H9 (cell line): ENCODE measurements at regions not wholly inside any gene's neighbourhood (a gene's known extent, or its start where the extent isn't known, plus 50 kb on each side); places are given as distances from the start of the nearest gene placed in this dataset.

ENCODE experiments used
- DNase-seq: peaks from one replicate; pipeline ENCODE4 v3.0.0-alpha.2; 2017
- H2AFZ ChIP-seq: one replicate; pipeline ENCODE4 v1.6.1; 2013; ENCODE audit warnings: mild to moderate bottlenecking, low read length, control low read depth, moderate library complexity
- H2AK5ac ChIP-seq: 2 replicates; pipeline ENCODE4 v1.6.1; 2013; ENCODE audit warnings: low read length, control low read depth, mixed read lengths; ENCODE audit not compliant: insufficient read length
- H2BK120ac ChIP-seq: one replicate; pipeline ENCODE4 v1.6.1; 2013; ENCODE audit warnings: low read depth, mild to moderate bottlenecking, low read length, control low read depth, inconsistent platforms; ENCODE audit not compliant: poor library complexity, severe bottlenecking
- H2BK12ac ChIP-seq: 2 replicates; pipeline ENCODE4 v1.6.1; 2013; ENCODE audit warnings: low read length, control low read depth, mixed read lengths, low read depth; ENCODE audit not compliant: insufficient read length
- H2BK15ac ChIP-seq: 2 replicates; pipeline ENCODE4 v1.6.1; 2013; ENCODE audit warnings: low read depth, low read length, control low read depth
- H2BK20ac ChIP-seq: one replicate; pipeline ENCODE4 v1.6.1; 2013; ENCODE audit warnings: low read depth, mild to moderate bottlenecking, low read length, control low read depth, inconsistent platforms; ENCODE audit not compliant: poor library complexity, severe bottlenecking
- H2BK5ac ChIP-seq: 2 replicates; pipeline ENCODE4 v1.6.1; 2013; ENCODE audit warnings: low read length, control low read depth, mixed read lengths; ENCODE audit not compliant: insufficient read length
- H3K14ac ChIP-seq: 2 replicates; pipeline ENCODE4 v1.6.1; 2013; ENCODE audit warnings: low read length, control low read depth; ENCODE audit not compliant: insufficient read depth
- H3K18ac ChIP-seq: 2 replicates; pipeline ENCODE4 v1.6.1; 2013; ENCODE audit warnings: low read depth, mild to moderate bottlenecking, mixed read lengths, low read length, control low read depth; ENCODE audit not compliant: insufficient read length
- H3K23ac ChIP-seq: 2 replicates; pipeline ENCODE4 v1.6.1; 2013; ENCODE audit warnings: low read length, control low read depth, mixed read lengths, low read depth; ENCODE audit not compliant: insufficient read length
- H3K23me2 ChIP-seq: 2 replicates; pipeline ENCODE4 v1.6.1; 2013; ENCODE audit warnings: low read depth, mild to moderate bottlenecking, mixed read lengths, low read length, control low read depth; ENCODE audit not compliant: insufficient read length, poor library complexity, severe bottlenecking
- H3K27ac ChIP-seq: 2 replicates; pipeline ENCODE4 v1.5.1; 2013; ENCODE audit warnings: low read length, control low read depth, mixed read lengths, low read depth; ENCODE audit not compliant: insufficient read length
- H3K27me3 ChIP-seq: 2 replicates; pipeline ENCODE4 v1.6.1; 2013; ENCODE audit warnings: low read length, control low read depth, inconsistent platforms; ENCODE audit not compliant: insufficient read depth
- H3K4ac ChIP-seq: 2 replicates; pipeline ENCODE4 v1.6.1; 2013; ENCODE audit warnings: low read depth, mild to moderate bottlenecking, control low read depth, inconsistent platforms, low read length, moderate library complexity
- H3K4me1 ChIP-seq: 2 replicates; pipeline ENCODE4 v1.6.1; 2013; ENCODE audit warnings: low read length, control low read depth, inconsistent platforms; ENCODE audit not compliant: insufficient read depth
- H3K4me2 ChIP-seq: 2 replicates; pipeline ENCODE4 v1.6.1; 2013; ENCODE audit warnings: low read length, control low read depth, mixed read lengths; ENCODE audit not compliant: insufficient read length, insufficient read depth
- H3K56ac ChIP-seq: 2 replicates; pipeline ENCODE4 v1.6.1; 2013; ENCODE audit warnings: low read depth, mild to moderate bottlenecking, mixed read lengths, low read length, control low read depth; ENCODE audit not compliant: insufficient read length
- H3K79me1 ChIP-seq: 2 replicates; pipeline ENCODE4 v1.6.1; 2013; ENCODE audit warnings: low read depth, mild to moderate bottlenecking, moderate library complexity, low read length, control low read depth, inconsistent platforms; ENCODE audit not compliant: insufficient read depth, poor library complexity, severe bottlenecking
- H3K79me2 ChIP-seq: 2 replicates; pipeline ENCODE4 v1.6.1; 2013; ENCODE audit warnings: low read length, control low read depth, inconsistent platforms; ENCODE audit not compliant: insufficient read depth
- H3K9ac ChIP-seq: 2 replicates; pipeline ENCODE4 v1.6.1; 2013; ENCODE audit warnings: low read length, control low read depth, mixed read lengths; ENCODE audit not compliant: insufficient read length; ENCODE audit errors: extremely low read depth
- H3K9me3 ChIP-seq: one replicate; pipeline ENCODE4 v1.6.1; 2013; ENCODE audit warnings: low read depth, low read length, inconsistent platforms; ENCODE audit not compliant: control insufficient read depth
- H3T11ph ChIP-seq: one replicate; pipeline ENCODE4 v1.6.1; 2013; ENCODE audit warnings: mild to moderate bottlenecking, low read length, control low read depth, inconsistent platforms
- H4K20me1 ChIP-seq: one replicate; pipeline ENCODE4 v1.6.1; 2013; ENCODE audit not compliant: control insufficient read depth, insufficient read length, insufficient read depth
- H4K5ac ChIP-seq: 2 replicates; pipeline ENCODE4 v1.6.1; 2013; ENCODE audit warnings: low read depth, mild to moderate bottlenecking, mixed read lengths, low read length, control low read depth; ENCODE audit not compliant: insufficient read length
- H4K8ac ChIP-seq: replicated peaks from 2 replicates; pipeline ENCODE4 v1.6.1; 2013; ENCODE audit warnings: low read length, control low read depth, mixed read lengths, low read depth; ENCODE audit not compliant: insufficient read length
- H4K91ac ChIP-seq: 2 replicates; pipeline ENCODE4 v1.6.1; 2013; ENCODE audit warnings: low read depth, mild to moderate bottlenecking, moderate library complexity, mixed read lengths, low read length, control low read depth; ENCODE audit not compliant: insufficient read length
- H3K27ac Mint-ChIP-seq, 3 experiments: 2 replicates in 2 of 3; 3 replicates in 1 of 3; pipeline ENCODE4 v1.8.0; 2020 to 2021; ENCODE audit warnings: mixed read lengths in 3 of 3, mild to moderate bottlenecking in 1 of 3, moderate library complexity in 1 of 3
- H3K27me3 Mint-ChIP-seq: 2 replicates; pipeline ENCODE4 v1.8.0; 2021; ENCODE audit warnings: low read depth, mild to moderate bottlenecking, moderate library complexity, mixed read lengths
- H3K36me3 Mint-ChIP-seq, 3 experiments: 2 replicates in 2 of 3; 3 replicates in 1 of 3; pipeline ENCODE4 v1.8.0; 2020 to 2021; ENCODE audit warnings: low read depth in 3 of 3, mixed read lengths in 3 of 3; ENCODE audit not compliant: insufficient read depth in 1 of 3
- H3K4me1 Mint-ChIP-seq, 2 experiments: 2 replicates each; pipeline ENCODE4 v1.8.0; 2020; ENCODE audit warnings: mixed read lengths in 2 of 2
- H3K4me3 Mint-ChIP-seq, 2 experiments: 2 replicates in 1 of 2; 3 replicates in 1 of 2; pipeline ENCODE4 v1.8.0; 2020 to 2021; ENCODE audit warnings: mild to moderate bottlenecking in 2 of 2, mixed read lengths in 2 of 2, moderate library complexity in 1 of 2
- H3K9me3 Mint-ChIP-seq, 2 experiments: 2 replicates in 1 of 2; 3 replicates in 1 of 2; pipeline ENCODE4 v1.8.0; 2020; ENCODE audit warnings: mild to moderate bottlenecking in 2 of 2, mixed read lengths in 2 of 2, moderate library complexity in 1 of 2
- CTCF ChIP-seq: fragments of 200-600 bp; sonication (generic); conservative IDR thresholded peaks from 3 replicates; pipeline ENCODE4 v1.8.0; 2021; ENCODE audit warnings: antibody characterized with exemption, mild to moderate bottlenecking
- WGBS: extraction: QIAGEN DNeasy Blood & Tissue Kit; methylation state at CpG from one replicate; pipeline ENCODE4 v1.1.7; 2013; ENCODE audit warnings: missing lambda C conversion rate, low lambda C conversion rate, mixed read lengths; ENCODE audit not compliant: insufficient read length; ENCODE audit errors: extremely low coverage; 5-methylcytosine and 5-hydroxymethylcytosine counted together

GRCh38 chr2:2743164-2743571 is 412.1 kb upstream of the MYT1L start:
- no peak overlapping the region for H3K4me2 ChIP-seq
- no peak overlapping the region for H4K8ac ChIP-seq
- H3K4me1 Mint-ChIP-seq, result peaks cover 3 to 5% of the 10 kb centered on the region in 2 experiments; a peak in 2 of 4 replicates
- no peak overlapping the region for H4K91ac ChIP-seq
- no peak overlapping the region for H2BK12ac ChIP-seq
- H2BK20ac ChIP-seq, result no peak overlapping the region
- H2AFZ ChIP-seq, result no peak overlapping the region
- H3K9ac ChIP-seq, result no peak overlapping the region
- no peak overlapping the region for H2BK15ac ChIP-seq
- H3K79me1 ChIP-seq, result no peaks in the 10 kb centered on the region
- no peak for DNase-seq
- no peaks in the 10 kb centered on the region for H3K23me2 ChIP-seq
- H3K23ac ChIP-seq, result no peak overlapping the region
- no peak overlapping the region for H3K56ac ChIP-seq
- no peak for TF ChIP-seq CTCF
- H3K27me3 ChIP-seq, result no peaks in the 10 kb centered on the region
- no CpG with 5 or more reads among the region's 6 CpGs for WGBS
- no peak overlapping the region for H3K18ac ChIP-seq
- H2BK120ac ChIP-seq, result no peak overlapping the region
- no peak overlapping the region for H2AK5ac ChIP-seq
- H4K20me1 ChIP-seq, result no peaks in the 10 kb centered on the region
- peaks cover 2 to 7% of the 10 kb centered on the region in 2 experiments; a peak in 4 of 5 replicates for H3K9me3 Mint-ChIP-seq
- no peak overlapping the region for H3K4ac ChIP-seq
- H3K27me3 Mint-ChIP-seq, result peaks cover 8% of the 10 kb centered on the region
- H3K4me1 ChIP-seq, result no peaks in the 10 kb centered on the region
- no peak overlapping the region for H3K4me3 Mint-ChIP-seq
- H2BK5ac ChIP-seq, result no peak overlapping the region
- H3K79me2 ChIP-seq, result no peaks in the 10 kb centered on the region
- H4K5ac ChIP-seq, result no peak overlapping the region
- no peak overlapping the region; the same call in 1 of the 2 replicates for H3K14ac ChIP-seq
- H3K27ac ChIP-seq, result no peak overlapping the region
- no peak overlapping the region for H3T11ph ChIP-seq
- peak overlapping the region in 1 of 3 experiments; percentile 49; a peak in 1 of 7 replicates for H3K27ac Mint-ChIP-seq
- peaks cover 0 to 6% (median 0%) of the 10 kb centered on the region in 3 experiments; a peak in 1 of 7 replicates for H3K36me3 Mint-ChIP-seq
- no peaks in the 10 kb centered on the region for H3K9me3 ChIP-seq
